GM12878 (cell line): ENCODE measurements at regions not wholly inside any gene's neighbourhood (a gene's known extent, or its start where the extent isn't known, plus 50 kb on each side); places are given as distances from the start of the nearest gene placed in this dataset.

ENCODE experiments used
- ATAC-seq: fragments of 200-7000 bp; cut with Tn5 transposase; 3 replicates; pipeline ENCODE4 v1.9.1; 2020; ENCODE audit warnings: mild to moderate bottlenecking, moderate library complexity
- BruUV-seq: library from RNA; stranded (reverse); fragments of 400-500 nt; replicated peaks from 2 replicates; lab custom pipeline; 2021; lab: Mats Ljungman, UMichigan
- CTCF ChIA-PET: fragments of 300-600 bp; sonication (Branson Sonifier 250); formaldehyde crosslinking; extraction: SDS; loops from one replicate; lab custom pipeline; 2021; ENCODE audit warnings: inconsistent platforms; lab: Yijun Ruan, JAX
- POLR2A ChIA-PET: fragments of 350-600 bp; formaldehyde crosslinking; extraction: SDS; loops from one replicate; lab custom pipeline; 2021; ENCODE audit warnings: inconsistent platforms; lab: Charles Lee
- RAD21 ChIA-PET: fragments of 300-600 bp; sonication (Branson Sonifier 250); formaldehyde crosslinking; loops from one replicate; lab custom pipeline; 2023; ENCODE audit warnings: antibody characterized with exemption; ENCODE audit not compliant: unreplicated experiment; lab: Charles Lee
- SMC1A ChIA-PET: fragments of 300-600 bp; sonication (Branson Sonifier 250); formaldehyde crosslinking; loops from one replicate; lab custom pipeline; 2023; ENCODE audit not compliant: unreplicated experiment, uncharacterized antibody; lab: Charles Lee
- DNase-seq: peaks from one replicate; pipeline ENCODE4 v3.0.0-alpha.2; 2011; ENCODE audit warnings: low read depth, low spot score
- FAIRE-seq: peaks from 3 replicates; lab custom pipeline; 2011; peaks lifted over from hg19 to GRCh38; lab: Jason Lieb, UNC
- H2AFZ ChIP-seq: 2 replicates; pipeline ENCODE4 v1.6.0; 2011; ENCODE audit warnings: low read depth, low read length, control low read depth; ENCODE audit not compliant: control insufficient read depth
- H3K27ac ChIP-seq: 2 replicates; pipeline ENCODE4 v1.5.1; 2011; ENCODE audit warnings: control low read depth; ENCODE audit not compliant: control insufficient read depth, insufficient read depth
- H3K27me3 ChIP-seq, 2 experiments: replicated peaks in 1 of 2; 2 replicates each; pipeline versions ENCODE4 v1.6.0 to v1.6.1; 2011; ENCODE audit warnings: low read length in 1 of 2; ENCODE audit not compliant: control insufficient read depth in 2 of 2, insufficient read depth in 2 of 2
- H3K36me3 ChIP-seq, 2 experiments: 2 replicates each; pipeline ENCODE4 v1.5.1; 2011; ENCODE audit warnings: low read length in 1 of 2; ENCODE audit not compliant: control insufficient read depth in 2 of 2, insufficient read depth in 2 of 2
- H3K4me1 ChIP-seq: 2 replicates; pipeline ENCODE4 v1.6.1; 2011; ENCODE audit warnings: mild to moderate bottlenecking, low read length, moderate library complexity, mixed read lengths; ENCODE audit not compliant: control insufficient read depth, insufficient read depth
- H3K4me2 ChIP-seq: 2 replicates; pipeline ENCODE4 v1.6.0; 2011; ENCODE audit warnings: control low read depth; ENCODE audit not compliant: control insufficient read depth, insufficient read depth
- H3K4me3 ChIP-seq: fragments of 200-600 bp; sonication (generic); 2 replicates; pipeline ENCODE4 v1.5.1; 2016
- H3K79me2 ChIP-seq: 2 replicates; pipeline ENCODE4 v1.6.0; 2011; ENCODE audit warnings: low read length; ENCODE audit not compliant: control insufficient read depth, insufficient read depth
- H3K9ac ChIP-seq: 2 replicates; pipeline ENCODE4 v1.8.0; 2011; ENCODE audit warnings: low read length, control low read depth, mixed read lengths; ENCODE audit not compliant: control insufficient read depth, insufficient read depth
- H3K9me3 ChIP-seq: replicated peaks from 3 replicates; pipeline ENCODE4 v1.5.1; 2011; ENCODE audit warnings: mild to moderate bottlenecking, low read length; ENCODE audit not compliant: control insufficient read depth, insufficient read depth
- H4K20me1 ChIP-seq: 2 replicates; pipeline ENCODE4 v1.6.0; 2011; ENCODE audit not compliant: control insufficient read depth, insufficient read depth
- EP300 ChIP-seq, 2 experiments: fragments of 150-350 bp in 1 of 2; IDR thresholded peaks; 2 replicates each; pipeline ENCODE4 v1.6.1; 2011 to 2012; ENCODE audit warnings: low read depth in 2 of 2, low read length in 2 of 2, borderline replicate concordance in 1 of 2, improper control_type of control experiment in 1 of 2, inconsistent platforms in 1 of 2; ENCODE audit not compliant: control insufficient read depth in 1 of 2
- MLLT1 ChIP-seq: fragments of 450-650 bp; IDR thresholded peaks from 2 replicates; pipeline ENCODE4 v1.6.1; 2016; ENCODE audit warnings: mild to moderate bottlenecking
- RAD51 ChIP-seq: fragments of 450-650 bp; IDR thresholded peaks from 2 replicates; pipeline ENCODE4 v1.6.1; 2016; ENCODE audit warnings: moderate library complexity, mild to moderate bottlenecking, inconsistent platforms
- ZSCAN29 ChIP-seq: fragments of 450-650 bp; IDR thresholded peaks from 2 replicates; pipeline ENCODE4 v1.6.1; 2017; ENCODE audit warnings: mild to moderate bottlenecking, moderate library complexity
- WGBS: methylation state at CpG from one replicate; pipeline ENCODE4 v1.1.6; 2016; ENCODE audit warnings: low lambda C conversion rate; ENCODE audit not compliant: insufficient replicate concordance, insufficient coverage; ENCODE audit errors: missing lambda C conversion rate; 5-methylcytosine and 5-hydroxymethylcytosine counted together
- in situ Hi-C: fragments of 300-500 bp; cut with MboI; formaldehyde crosslinking; loops from 9 replicates; pipeline ENCODE4 v1.14.3; 2018; ENCODE audit warnings: mixed read lengths
- intact Hi-C: fragments of 100-400 bp; cut with micrococcal nuclease; formaldehyde crosslinking; loops from one replicate; pipeline ENCODE4 v1.14.2; 2022; ENCODE audit not compliant: unreplicated experiment

GRCh38 chr5:28408651-28409050, 1370.3 kb upstream of the CDH9 start (continued):
- no peak for TF ChIP-seq MLLT1
- TF ChIP-seq, all 136 proteins: peak for 0

DNA sequence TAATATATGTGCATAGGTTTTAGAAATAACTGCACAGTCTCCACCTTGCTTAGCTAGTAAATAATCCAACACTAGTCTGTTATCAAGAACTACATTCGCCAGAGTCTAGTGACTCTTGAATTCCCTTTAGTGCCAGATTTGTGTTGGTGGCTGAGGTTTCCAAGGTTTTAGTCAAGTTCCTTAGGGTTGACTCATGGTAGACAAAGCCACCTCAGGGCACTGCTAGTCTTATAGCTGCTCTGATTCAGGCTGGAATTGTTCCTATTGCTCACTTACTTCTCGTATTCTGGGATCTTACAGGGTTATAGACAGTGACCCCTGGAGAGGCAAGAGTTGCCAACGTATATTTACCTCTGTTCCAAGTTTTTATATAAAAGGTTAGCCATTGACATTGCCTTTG, 1369.8 kb upstream of the CDH9 start:
- H3K27me3 ChIP-seq = no peaks in the 10 kb centered on the region
- no peak for TF ChIP-seq RAD51
- no peak for TF ChIP-seq EP300 (IDR thresholded peaks at IDR 0.05; ENCODE audit: borderline replicate concordance in 1 of 2, control insufficient read depth in 1 of 2, low read depth in 2 of 2, low read length in 2 of 2)
- TF ChIP-seq ZSCAN29 = no peak
- H3K9me3 ChIP-seq = no peaks in the 10 kb centered on the region
- no peak overlapping the region for H3K9ac ChIP-seq
- no peak for FAIRE-seq
- no peak overlapping the region for H3K27ac ChIP-seq
- H4K20me1 ChIP-seq = no peaks in the 10 kb centered on the region
- H3K4me2 ChIP-seq = no peak overlapping the region
- 18% methylated on average over 3 of the region's 3 CpGs for WGBS
- H3K36me3 ChIP-seq = no peaks in the 10 kb centered on the region
- no TSS peak for BruUV-seq
- in situ Hi-C loops (no loop called here), intact Hi-C loops (no loop called here)
- H3K4me3 ChIP-seq = no peak overlapping the region
- no peak for DNase-seq
- SMC1A ChIA-PET = interaction anchor here (1.3 to 3.0 kb wide), 3 partner anchors 10 to 44 kb away, joined by 3 to 10 read pairs (median 4); no protein-coding TSS in a partner anchor
- no peak overlapping the region for H2AFZ ChIP-seq
- no peak for ATAC-seq
- RAD21 ChIA-PET = no interaction called here
- no peaks in the 10 kb centered on the region for H3K79me2 ChIP-seq
- POLR2A ChIA-PET = no interaction called here
- CTCF ChIA-PET = interaction anchor here (1.0 kb wide), 1 partner anchor 168 kb away, joined by 3 read pairs; no protein-coding TSS in a partner anchor
- H3K4me1 ChIP-seq = no peaks in the 10 kb centered on the region
